ENCODE measurements at regions not wholly inside any gene's neighbourhood (a gene's known extent, or its start where the extent isn't known, plus 50 kb on each side); places are given as distances from the start of the nearest gene placed in this dataset.

- TF ChIP-seq, protein P1, sequence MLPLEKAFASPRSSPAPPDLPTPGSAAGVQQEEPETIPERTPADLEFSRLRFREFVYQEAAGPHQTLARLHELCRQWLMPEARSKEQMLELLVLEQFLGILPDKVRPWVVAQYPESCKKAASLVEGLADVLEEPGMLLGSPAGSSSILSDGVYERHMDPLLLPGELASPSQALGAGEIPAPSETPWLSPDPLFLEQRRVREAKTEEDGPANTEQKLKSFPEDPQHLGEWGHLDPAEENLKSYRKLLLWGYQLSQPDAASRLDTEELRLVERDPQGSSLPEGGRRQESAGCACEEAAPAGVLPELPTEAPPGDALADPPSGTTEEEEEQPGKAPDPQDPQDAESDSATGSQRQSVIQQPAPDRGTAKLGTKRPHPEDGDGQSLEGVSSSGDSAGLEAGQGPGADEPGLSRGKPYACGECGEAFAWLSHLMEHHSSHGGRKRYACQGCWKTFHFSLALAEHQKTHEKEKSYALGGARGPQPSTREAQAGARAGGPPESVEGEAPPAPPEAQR (CRISPR knock-in tag; IDR thresholded peaks at IDR 0.05): no peak
- TF ChIP-seq ZNF219 (CRISPR knock-in tag; IDR thresholded peaks at IDR 0.05; ENCODE audit: borderline replicate concordance) (no peak), ETV6 (CRISPR knock-in tag; IDR thresholded peaks at IDR 0.05) (peak; percentile 30; the same call in 1 of the 2 replicates), ZNF138 (CRISPR knock-in tag; conservative IDR thresholded peaks at IDR 0.05) (no peak), CREM (CRISPR knock-in tag; IDR thresholded peaks at IDR 0.05) (peak; percentile 20; the same call in 1 of the 2 replicates), PRRX2 (CRISPR knock-in tag; IDR thresholded peaks at IDR 0.05) (no peak), TEAD1 (CRISPR knock-in tag; IDR thresholded peaks at IDR 0.05) (0 out of 2 replicates have a peak, but pooled peaks have one; percentile 24), FOXK1 (CRISPR knock-in tag; IDR thresholded peaks at IDR 0.05) (0 out of 2 replicates have a peak, but pooled peaks have one; percentile 35), ZNF512 (CRISPR knock-in tag; IDR thresholded peaks at IDR 0.05; ENCODE audit: borderline replicate concordance) (no peak), MAX (CRISPR knock-in tag; IDR thresholded peaks at IDR 0.05) (no peak; the same call in 1 of the 2 replicates)
- TF ChIP-seq, protein P2, sequence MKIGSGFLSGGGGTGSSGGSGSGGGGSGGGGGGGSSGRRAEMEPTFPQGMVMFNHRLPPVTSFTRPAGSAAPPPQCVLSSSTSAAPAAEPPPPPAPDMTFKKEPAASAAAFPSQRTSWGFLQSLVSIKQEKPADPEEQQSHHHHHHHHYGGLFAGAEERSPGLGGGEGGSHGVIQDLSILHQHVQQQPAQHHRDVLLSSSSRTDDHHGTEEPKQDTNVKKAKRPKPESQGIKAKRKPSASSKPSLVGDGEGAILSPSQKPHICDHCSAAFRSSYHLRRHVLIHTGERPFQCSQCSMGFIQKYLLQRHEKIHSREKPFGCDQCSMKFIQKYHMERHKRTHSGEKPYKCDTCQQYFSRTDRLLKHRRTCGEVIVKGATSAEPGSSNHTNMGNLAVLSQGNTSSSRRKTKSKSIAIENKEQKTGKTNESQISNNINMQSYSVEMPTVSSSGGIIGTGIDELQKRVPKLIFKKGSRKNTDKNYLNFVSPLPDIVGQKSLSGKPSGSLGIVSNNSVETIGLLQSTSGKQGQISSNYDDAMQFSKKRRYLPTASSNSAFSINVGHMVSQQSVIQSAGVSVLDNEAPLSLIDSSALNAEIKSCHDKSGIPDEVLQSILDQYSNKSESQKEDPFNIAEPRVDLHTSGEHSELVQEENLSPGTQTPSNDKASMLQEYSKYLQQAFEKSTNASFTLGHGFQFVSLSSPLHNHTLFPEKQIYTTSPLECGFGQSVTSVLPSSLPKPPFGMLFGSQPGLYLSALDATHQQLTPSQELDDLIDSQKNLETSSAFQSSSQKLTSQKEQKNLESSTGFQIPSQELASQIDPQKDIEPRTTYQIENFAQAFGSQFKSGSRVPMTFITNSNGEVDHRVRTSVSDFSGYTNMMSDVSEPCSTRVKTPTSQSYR (CRISPR knock-in tag; IDR thresholded peaks at IDR 0.05): no peak
Observed at GRCh38 chr13:79966493-79966895, 374.4 kb downstream of the SPRY2 start (continued).

GRCh38 chr13:79966059-79966458, 374.9 kb downstream of the SPRY2 start:
- peaks cover 16% of the 10 kb centered on the region for H3K36me3 Mint-ChIP-seq
- TF ChIP-seq CREB1 (CRISPR knock-in tag; IDR thresholded peaks at IDR 0.05) (no peak), ATF2 (CRISPR knock-in tag; IDR thresholded peaks at IDR 0.05; ENCODE audit: borderline replicate concordance, low read depth) (no peak), EMX1 (CRISPR knock-in tag; IDR thresholded peaks at IDR 0.05) (no peak), SMAD4 (CRISPR knock-in tag; IDR thresholded peaks at IDR 0.05) (no peak), ARID4B (CRISPR knock-in tag; IDR thresholded peaks at IDR 0.05; ENCODE audit: borderline replicate concordance) (no peak), ESRRA (CRISPR knock-in tag; IDR thresholded peaks at IDR 0.05; ENCODE audit: borderline replicate concordance) (no peak), SOX15 (CRISPR knock-in tag; IDR thresholded peaks at IDR 0.05) (no peak), TCF7 (CRISPR knock-in tag; IDR thresholded peaks at IDR 0.05; ENCODE audit: low read depth) (no peak), ZNF219 (CRISPR knock-in tag; IDR thresholded peaks at IDR 0.05; ENCODE audit: borderline replicate concordance) (no peak), RORB (CRISPR knock-in tag; IDR thresholded peaks at IDR 0.05) (no peak)
- TF ChIP-seq, protein P3, sequence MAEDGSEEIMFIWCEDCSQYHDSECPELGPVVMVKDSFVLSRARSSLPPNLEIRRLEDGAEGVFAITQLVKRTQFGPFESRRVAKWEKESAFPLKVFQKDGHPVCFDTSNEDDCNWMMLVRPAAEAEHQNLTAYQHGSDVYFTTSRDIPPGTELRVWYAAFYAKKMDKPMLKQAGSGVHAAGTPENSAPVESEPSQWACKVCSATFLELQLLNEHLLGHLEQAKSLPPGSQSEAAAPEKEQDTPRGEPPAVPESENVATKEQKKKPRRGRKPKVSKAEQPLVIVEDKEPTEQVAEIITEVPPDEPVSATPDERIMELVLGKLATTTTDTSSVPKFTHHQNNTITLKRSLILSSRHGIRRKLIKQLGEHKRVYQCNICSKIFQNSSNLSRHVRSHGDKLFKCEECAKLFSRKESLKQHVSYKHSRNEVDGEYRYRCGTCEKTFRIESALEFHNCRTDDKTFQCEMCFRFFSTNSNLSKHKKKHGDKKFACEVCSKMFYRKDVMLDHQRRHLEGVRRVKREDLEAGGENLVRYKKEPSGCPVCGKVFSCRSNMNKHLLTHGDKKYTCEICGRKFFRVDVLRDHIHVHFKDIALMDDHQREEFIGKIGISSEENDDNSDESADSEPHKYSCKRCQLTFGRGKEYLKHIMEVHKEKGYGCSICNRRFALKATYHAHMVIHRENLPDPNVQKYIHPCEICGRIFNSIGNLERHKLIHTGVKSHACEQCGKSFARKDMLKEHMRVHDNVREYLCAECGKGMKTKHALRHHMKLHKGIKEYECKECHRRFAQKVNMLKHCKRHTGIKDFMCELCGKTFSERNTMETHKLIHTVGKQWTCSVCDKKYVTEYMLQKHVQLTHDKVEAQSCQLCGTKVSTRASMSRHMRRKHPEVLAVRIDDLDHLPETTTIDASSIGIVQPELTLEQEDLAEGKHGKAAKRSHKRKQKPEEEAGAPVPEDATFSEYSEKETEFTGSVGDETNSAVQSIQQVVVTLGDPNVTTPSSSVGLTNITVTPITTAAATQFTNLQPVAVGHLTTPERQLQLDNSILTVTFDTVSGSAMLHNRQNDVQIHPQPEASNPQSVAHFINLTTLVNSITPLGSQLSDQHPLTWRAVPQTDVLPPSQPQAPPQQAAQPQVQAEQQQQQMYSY (CRISPR knock-in tag; IDR thresholded peaks at IDR 0.05): no peak

More at GRCh38 chr13:79966059-79966458, 374.9 kb downstream of the SPRY2 start:
- H3K4me1 Mint-ChIP-seq: peaks cover 20% of the 10 kb centered on the region
- ATAC-seq: no peak; the same call in 1 of the 2 replicates
- POLR2A ChIA-PET: no interaction called here
- no peak for DNase-seq (ENCODE audit: low spot score)
- no peak overlapping the region for H3K4me3 Mint-ChIP-seq
- CTCF ChIA-PET: no interaction called here
- peaks cover 70% of the 10 kb centered on the region for H3K27me3 Mint-ChIP-seq (ENCODE audit: low read depth)
- peak overlapping the region; percentile 80 for H3K27ac Mint-ChIP-seq
- peaks cover 25% of the 10 kb centered on the region for H3K9me3 Mint-ChIP-seq
